HG03135 (cell line): ENCODE measurements at regions not wholly inside any gene's neighbourhood (a gene's known extent, or its start where the extent isn't known, plus 50 kb on each side); places are given as distances from the start of the nearest gene placed in this dataset.

Source experiments
- ATAC-seq: cut with Tn5 transposase; IDR thresholded peaks from one replicate; pipeline ENCODE4 v1.9.1; 2021; ENCODE audit warnings: mild to moderate bottlenecking, moderate library complexity; ENCODE audit not compliant: unreplicated experiment

GRCh38 chr5:163385824-163386223 lies 51.6 kb upstream of the CCNG1 start:
- no peak for ATAC-seq

- ATAC-seq = no peak
These were observed 51.0 kb upstream of the CCNG1 start for GRCh38 chr5:163386352-163386751.

- no peak for ATAC-seq
These were observed 49.6 kb upstream of the CCNG1 start for GRCh38 chr5:163387589-163388343.
